ENCODE measurements at regions not wholly inside any gene's neighbourhood (a gene's known extent, or its start where the extent isn't known, plus 50 kb on each side); places are given as distances from the start of the nearest gene placed in this dataset.

DNA sequence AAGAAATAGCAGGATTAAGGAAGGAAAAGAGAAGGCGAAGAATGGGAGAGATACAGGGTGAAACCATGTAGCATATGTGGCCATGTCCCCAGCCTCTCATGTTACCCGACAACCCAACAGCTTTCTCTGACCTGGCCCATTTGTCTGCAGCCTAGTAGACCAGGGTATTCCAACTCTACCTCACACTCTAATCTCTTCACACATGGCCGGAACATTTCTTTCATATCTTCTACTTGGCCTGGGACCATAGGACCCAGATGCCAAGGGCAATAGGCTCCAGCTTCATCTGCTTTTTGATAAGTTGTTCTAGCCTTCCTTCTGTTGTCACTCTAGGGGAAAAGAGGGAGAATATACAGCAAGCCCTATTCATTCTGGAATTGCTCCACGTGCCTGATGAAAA, 95.0 kb upstream of the DPT start:
- Histone ChIP-seq H3K36me3 (ENCODE audit: insufficient read depth, low read length) (no peaks in the 10 kb centered on the region), H2AFZ (ENCODE audit: low read depth, low read length) (no peak overlapping the region), H3K9me3 (ENCODE audit: insufficient read depth, low read length, severe bottlenecking) (no peaks in the 10 kb centered on the region), H3K79me2 (ENCODE audit: insufficient read depth, low read length) (no peaks in the 10 kb centered on the region), H3K27ac (ENCODE audit: low read length) (no peak overlapping the region), H3K9ac (ENCODE audit: low read depth, low read length) (no peak overlapping the region), H3K4me3 (ENCODE audit: low read depth in 1 of 2, low read length in 2 of 2) (no peak overlapping the region), H4K20me1 (ENCODE audit: insufficient read depth, low read length) (no peaks in the 10 kb centered on the region), H3K4me1 (ENCODE audit: insufficient read depth, low read length) (no peaks in the 10 kb centered on the region), H3K27me3 (ENCODE audit: insufficient read depth, low read length, poor library complexity) (peaks cover 3% of the 10 kb centered on the region), H3K4me2 (ENCODE audit: insufficient read depth, low read length) (no peak overlapping the region)
- no peak for ATAC-seq (ENCODE audit: insufficient read depth, low read depth)
- no peak for DNase-seq
- TF ChIP-seq, protein P1, sequence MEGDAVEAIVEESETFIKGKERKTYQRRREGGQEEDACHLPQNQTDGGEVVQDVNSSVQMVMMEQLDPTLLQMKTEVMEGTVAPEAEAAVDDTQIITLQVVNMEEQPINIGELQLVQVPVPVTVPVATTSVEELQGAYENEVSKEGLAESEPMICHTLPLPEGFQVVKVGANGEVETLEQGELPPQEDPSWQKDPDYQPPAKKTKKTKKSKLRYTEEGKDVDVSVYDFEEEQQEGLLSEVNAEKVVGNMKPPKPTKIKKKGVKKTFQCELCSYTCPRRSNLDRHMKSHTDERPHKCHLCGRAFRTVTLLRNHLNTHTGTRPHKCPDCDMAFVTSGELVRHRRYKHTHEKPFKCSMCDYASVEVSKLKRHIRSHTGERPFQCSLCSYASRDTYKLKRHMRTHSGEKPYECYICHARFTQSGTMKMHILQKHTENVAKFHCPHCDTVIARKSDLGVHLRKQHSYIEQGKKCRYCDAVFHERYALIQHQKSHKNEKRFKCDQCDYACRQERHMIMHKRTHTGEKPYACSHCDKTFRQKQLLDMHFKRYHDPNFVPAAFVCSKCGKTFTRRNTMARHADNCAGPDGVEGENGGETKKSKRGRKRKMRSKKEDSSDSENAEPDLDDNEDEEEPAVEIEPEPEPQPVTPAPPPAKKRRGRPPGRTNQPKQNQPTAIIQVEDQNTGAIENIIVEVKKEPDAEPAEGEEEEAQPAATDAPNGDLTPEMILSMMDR (IDR thresholded peaks at IDR 0.05; ENCODE audit: borderline replicate concordance, extremely low read depth, low read length, poor library complexity, severe bottlenecking) = no peak
- no peak for TF ChIP-seq EZH2 (IDR thresholded peaks at IDR 0.05; ENCODE audit: borderline replicate concordance, low read depth, low read length, severe bottlenecking)

DNA sequence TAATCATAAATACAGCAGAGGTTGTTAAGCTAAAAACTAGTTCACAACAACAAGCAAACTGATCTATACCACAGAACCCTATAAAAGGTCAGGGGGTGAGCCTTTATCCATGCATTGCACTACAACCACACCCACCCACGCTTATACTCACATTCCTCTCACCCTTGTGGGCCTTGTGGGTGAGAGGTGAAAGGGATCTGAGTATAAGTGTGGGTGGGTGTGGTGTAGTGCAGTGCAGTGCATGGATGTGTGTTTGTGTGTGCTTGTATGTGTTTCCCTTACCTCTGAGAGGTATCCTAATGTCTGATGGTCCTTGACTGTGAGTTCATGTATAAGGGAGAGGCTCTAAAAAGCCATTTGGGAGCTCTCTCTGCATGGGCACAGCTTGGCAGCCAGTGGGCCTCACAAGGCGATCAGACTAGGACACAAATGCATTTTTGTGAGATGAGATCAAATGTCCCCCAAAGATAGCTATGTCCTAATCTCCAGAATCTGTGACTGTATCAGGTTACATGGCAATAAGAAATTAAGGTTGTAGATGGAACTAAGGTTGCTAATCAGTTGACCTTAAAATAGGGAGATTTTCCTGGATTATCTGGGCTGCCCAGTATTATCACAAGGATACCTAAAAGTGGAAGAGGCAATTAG, 95.5 kb upstream of the DPT start:
- Histone ChIP-seq H3K4me1 (ENCODE audit: insufficient read depth, low read length) (no peaks in the 10 kb centered on the region), H4K20me1 (ENCODE audit: insufficient read depth, low read length) (no peaks in the 10 kb centered on the region), H3K27me3 (ENCODE audit: insufficient read depth, low read length, poor library complexity) (peaks cover 3% of the 10 kb centered on the region), H3K4me3 (ENCODE audit: low read depth in 1 of 2, low read length in 2 of 2) (no peak overlapping the region), H3K27ac (ENCODE audit: low read length) (no peak overlapping the region), H2AFZ (ENCODE audit: low read depth, low read length) (no peak overlapping the region), H3K9me3 (ENCODE audit: insufficient read depth, low read length, severe bottlenecking) (no peaks in the 10 kb centered on the region), H3K79me2 (ENCODE audit: insufficient read depth, low read length) (no peaks in the 10 kb centered on the region), H3K36me3 (ENCODE audit: insufficient read depth, low read length) (no peaks in the 10 kb centered on the region), H3K9ac (ENCODE audit: low read depth, low read length) (no peak overlapping the region), H3K4me2 (ENCODE audit: insufficient read depth, low read length) (no peak overlapping the region)
- no peak for ATAC-seq (ENCODE audit: insufficient read depth, low read depth)
- DNase-seq = no peak
- TF ChIP-seq, protein P1 (IDR thresholded peaks at IDR 0.05; ENCODE audit: borderline replicate concordance, extremely low read depth, low read length, poor library complexity, severe bottlenecking) = no peak
- no peak for TF ChIP-seq EZH2 (IDR thresholded peaks at IDR 0.05; ENCODE audit: borderline replicate concordance, low read depth, low read length, severe bottlenecking)

- H3K9me3 ChIP-seq (ENCODE audit: insufficient read depth, low read length, severe bottlenecking) = no peaks in the 10 kb centered on the region
- H3K27ac ChIP-seq (ENCODE audit: low read length) = no peak overlapping the region
- no peak overlapping the region for H3K4me2 ChIP-seq (ENCODE audit: insufficient read depth, low read length)
- H3K79me2 ChIP-seq (ENCODE audit: insufficient read depth, low read length) = no peaks in the 10 kb centered on the region
- H2AFZ ChIP-seq (ENCODE audit: low read depth, low read length) = no peak overlapping the region
- H4K20me1 ChIP-seq (ENCODE audit: insufficient read depth, low read length) = no peaks in the 10 kb centered on the region
- H3K4me1 ChIP-seq (ENCODE audit: insufficient read depth, low read length) = no peaks in the 10 kb centered on the region
- peaks cover 3% of the 10 kb centered on the region for H3K27me3 ChIP-seq (ENCODE audit: insufficient read depth, low read length, poor library complexity)
- H3K4me3 ChIP-seq (ENCODE audit: low read depth in 1 of 2, low read length in 2 of 2) = no peak overlapping the region
- H3K9ac ChIP-seq (ENCODE audit: low read depth, low read length) = no peak overlapping the region
- TF ChIP-seq, protein P1 (IDR thresholded peaks at IDR 0.05; ENCODE audit: borderline replicate concordance, extremely low read depth, low read length, poor library complexity, severe bottlenecking) = no peak
- no peak for TF ChIP-seq EZH2 (IDR thresholded peaks at IDR 0.05; ENCODE audit: borderline replicate concordance, low read depth, low read length, severe bottlenecking)
- H3K36me3 ChIP-seq (ENCODE audit: insufficient read depth, low read length) = no peaks in the 10 kb centered on the region
- DNase-seq = no peak
- ATAC-seq (ENCODE audit: insufficient read depth, low read depth) = no peak
Measured at GRCh38 chr1:168825129-168825528, 96.1 kb upstream of the DPT start.
